GM19438 (cell line): ENCODE measurements at regions not wholly inside any gene's neighbourhood (a gene's known extent, or its start where the extent isn't known, plus 50 kb on each side); places are given as distances from the start of the nearest gene placed in this dataset.
"Not testable (repeated sequence)": the region's sequence is repeated elsewhere in the genome, so short reads cannot be mapped to it uniquely, and the experiment has no call there.

Source experiments
- ATAC-seq: cut with Tn5 transposase; IDR thresholded peaks from one replicate; pipeline ENCODE4 v1.9.1; 2021; ENCODE audit warnings: low read depth; ENCODE audit not compliant: unreplicated experiment

DNA sequence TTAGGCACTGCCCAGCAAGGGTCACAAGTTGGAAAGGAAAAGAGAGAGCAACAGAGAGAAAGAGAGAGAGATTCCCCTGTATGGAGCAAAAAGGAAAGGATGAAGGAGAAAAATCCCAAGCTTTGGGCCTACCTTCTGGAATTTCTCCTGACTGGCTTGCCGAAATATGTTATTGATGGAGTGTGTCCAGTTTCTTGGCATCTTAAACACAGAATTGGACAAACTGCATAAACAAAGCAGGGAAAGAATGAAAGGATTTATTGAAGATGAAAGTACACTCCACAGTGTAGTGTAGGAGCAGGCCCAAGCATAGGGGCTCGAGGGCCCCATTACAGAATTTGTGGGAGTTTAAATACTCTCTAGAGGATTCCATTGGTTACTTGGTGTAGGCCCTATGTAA, 627.8 kb upstream of the CNTNAP2 start:
- no peak for ATAC-seq

DNA sequence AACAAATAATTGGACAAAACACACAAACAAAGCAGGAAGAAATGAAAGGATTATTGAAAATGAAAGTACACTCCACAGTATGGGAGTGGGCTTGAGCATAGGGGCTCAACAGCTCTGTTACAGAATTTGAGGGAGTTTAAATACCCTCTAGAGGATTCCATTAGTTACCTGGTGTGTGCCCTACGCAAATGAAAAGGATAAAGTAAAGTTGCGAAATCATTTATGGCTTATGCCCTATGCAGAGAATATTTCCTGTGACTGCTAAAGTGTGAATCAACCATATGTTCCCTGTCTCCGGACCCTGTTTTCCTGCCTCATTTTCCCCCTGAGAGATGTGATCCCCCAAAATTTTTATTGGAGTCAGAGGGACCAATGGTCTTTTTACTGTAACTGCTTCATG, 634.6 kb upstream of the CNTNAP2 start:
- ATAC-seq: no peak

DNA sequence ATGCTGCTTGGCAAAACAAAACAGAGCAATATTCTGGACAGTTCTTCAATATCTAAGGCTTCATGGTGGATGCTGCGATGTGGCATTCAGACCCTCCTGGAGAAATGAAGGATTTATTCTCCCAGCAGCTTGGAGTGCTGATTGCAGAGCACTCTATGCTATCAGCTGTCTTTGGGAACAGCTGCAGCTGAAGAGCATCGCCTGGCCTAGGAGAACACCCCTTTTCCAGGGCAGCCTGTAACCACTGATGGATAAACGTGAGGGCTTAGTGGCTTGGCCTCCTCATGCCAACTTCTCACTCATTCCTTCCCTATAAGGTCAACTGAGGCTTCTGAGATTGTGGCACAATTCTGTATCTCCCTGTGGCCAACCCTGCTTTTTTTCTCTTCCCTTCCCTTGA, 638.1 kb upstream of the CNTNAP2 start:
- ATAC-seq: no peak

DNA sequence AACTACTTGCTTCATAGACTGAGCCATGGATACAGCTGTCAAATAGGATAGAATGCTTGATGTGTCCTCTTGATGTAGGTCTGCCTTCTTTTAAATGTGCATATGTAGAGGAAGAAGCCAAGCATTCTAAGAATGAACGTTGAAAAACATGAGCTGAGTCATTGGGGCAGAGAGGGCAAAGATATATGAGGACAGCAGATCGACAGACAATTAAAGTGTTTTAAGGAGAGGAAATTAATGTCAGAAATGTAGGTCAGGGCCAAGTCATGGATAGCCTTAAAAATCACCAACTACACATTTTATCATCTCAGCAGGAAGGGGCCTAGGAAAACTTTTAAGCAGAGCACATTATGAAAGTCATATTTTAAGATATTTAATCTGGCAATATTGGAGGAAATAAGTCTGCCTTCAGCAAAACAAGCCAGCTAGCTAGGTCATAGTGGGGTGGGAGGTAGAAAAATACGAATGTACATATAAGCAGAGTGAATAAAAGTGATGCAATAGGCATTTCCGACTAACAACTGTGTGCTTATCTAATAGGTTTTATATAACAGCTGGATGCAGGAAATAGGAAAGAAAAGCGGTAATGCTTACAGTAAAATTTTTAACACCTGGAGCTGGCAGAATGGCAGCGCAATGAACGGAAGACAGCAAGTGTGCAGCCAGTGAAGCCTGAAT, 638.3 kb upstream of the TPK1 start:
- ATAC-seq: no peak

DNA sequence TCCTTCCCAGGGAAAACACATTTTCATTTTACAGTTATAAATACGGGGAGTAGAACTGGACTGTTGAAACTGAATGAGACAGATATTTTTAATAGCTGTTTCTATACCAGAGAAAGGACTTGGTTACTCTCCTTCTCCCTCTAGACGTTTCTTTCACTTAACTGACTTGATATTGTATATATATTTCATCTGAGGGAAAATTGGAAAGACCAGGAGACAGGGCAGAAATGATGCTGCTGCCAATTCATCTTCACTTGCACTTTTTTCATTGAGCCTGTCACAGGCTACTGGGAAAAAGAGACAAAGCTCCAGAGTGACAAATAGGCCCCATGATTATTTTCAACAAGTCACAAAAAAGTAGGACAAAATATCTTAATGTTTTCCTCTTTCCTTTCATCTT, 636.0 kb upstream of the TPK1 start:
- ATAC-seq: no peak

DNA sequence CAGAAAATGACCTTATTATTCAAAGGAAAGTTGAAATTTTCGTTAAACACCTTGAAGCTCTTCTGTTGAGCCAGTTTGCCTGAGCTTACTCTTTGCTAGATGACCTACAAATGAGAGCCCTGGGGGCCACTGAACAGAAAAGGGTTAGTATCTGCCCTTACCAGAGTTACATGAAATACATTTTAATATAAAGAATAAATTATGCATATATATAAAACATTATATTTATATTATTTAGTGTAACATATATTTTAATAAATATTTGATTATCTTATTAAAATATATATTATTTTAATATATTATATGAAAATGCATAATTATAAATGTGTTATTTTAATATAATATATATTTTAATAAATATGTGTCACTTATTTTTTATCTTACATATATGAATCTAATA, 628.4 kb upstream of the TPK1 start:
- no peak for ATAC-seq

DNA sequence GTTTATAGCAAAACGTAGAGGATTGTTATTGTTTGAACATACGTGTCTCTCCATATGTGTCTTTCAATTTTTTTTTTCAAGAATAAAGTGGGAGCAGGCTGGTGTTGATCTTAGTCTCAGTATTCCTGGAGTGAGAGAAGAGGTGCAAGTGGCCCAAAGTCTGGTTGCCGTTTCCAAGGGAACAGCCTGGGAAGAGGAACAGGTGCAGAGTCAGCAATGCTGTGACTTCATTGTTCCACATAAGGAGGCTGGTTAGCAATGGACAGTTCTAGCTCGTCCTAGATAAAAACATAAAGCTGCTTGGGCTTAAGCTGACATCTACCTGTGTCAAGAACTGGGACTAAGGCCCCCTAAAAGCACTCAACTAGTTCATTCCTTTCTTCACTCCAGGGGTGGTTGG, 626.6 kb upstream of the TPK1 start:
- ATAC-seq: no peak

DNA sequence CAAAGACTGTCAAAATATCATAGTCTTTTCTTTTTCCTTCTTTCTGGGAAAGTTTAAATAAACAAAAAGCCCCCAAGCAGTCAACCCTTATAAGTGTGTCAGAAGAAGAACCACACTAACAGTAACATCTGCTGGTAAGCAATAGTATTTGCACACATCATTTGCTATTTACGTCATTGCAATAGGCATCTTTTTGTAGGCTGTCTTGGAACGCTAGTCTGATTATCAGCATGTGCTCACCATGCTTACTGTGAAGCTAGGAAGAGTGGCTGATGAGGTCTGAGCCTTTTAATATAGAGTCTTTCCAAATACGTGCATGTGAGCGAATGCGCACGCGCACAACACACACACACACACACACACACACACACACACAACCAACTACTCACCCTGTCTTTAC, 599.0 kb upstream of the TPK1 start:
- no peak for ATAC-seq

DNA sequence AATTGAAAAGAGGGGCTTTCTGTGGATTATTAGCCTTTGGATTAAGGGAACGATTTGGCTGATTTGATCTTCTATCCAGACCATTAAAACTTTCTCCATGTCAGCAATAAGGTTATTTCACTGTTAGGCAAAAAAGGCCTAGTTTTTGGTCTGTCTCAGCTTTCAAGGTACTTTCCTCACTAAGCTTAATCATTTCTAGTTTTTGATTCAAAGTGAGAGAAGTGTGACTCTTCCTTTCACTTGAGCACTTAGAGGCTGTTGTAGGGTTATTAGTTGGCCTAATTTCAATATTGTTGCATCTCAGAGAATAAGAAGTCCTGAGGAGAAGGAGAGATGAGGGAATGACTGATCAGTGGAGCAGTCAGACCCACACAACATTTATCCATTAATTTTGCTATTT, 596.0 kb upstream of the TPK1 start:
- no peak for ATAC-seq

DNA sequence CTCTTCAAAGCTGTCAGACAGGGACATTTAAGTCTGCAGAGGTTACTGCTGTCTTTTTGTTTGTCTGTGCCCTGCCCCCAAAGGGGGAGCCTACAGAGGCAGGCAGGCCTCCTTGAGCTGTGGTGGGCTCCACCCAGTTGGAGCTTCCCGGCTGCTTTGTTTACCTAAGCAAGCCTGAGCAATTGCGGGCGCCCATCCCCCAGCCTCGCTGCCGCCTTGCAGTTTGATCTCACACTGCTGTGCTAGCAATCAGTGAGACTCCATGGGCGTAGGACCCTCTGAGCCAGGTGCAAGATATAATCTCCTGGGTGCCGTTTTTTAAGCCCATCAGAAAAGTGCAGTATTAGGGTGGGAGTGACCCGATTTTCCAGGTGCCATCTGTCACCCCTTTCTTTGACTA, 582.6 kb upstream of the TPK1 start:
- ATAC-seq: not testable (repeated sequence)

DNA sequence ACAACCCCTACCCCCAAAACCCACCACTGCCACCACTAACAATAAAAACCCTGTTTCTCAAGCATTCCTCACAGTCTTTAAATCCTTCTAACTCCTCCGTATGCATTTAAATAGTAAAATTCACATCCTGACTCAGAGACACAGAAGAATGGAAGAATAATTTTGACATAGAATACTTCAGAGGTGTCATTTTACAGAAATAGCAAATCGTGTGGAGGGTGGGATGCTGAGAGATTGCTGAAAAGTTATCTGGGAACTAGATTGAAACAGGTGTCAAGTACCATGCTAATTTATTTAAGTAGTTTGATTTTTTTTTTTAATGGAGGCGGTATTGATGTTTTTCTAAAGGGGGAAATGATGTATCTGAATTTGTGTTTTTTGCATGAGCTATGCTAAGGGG, 575.2 kb upstream of the TPK1 start:
- ATAC-seq: no peak

DNA sequence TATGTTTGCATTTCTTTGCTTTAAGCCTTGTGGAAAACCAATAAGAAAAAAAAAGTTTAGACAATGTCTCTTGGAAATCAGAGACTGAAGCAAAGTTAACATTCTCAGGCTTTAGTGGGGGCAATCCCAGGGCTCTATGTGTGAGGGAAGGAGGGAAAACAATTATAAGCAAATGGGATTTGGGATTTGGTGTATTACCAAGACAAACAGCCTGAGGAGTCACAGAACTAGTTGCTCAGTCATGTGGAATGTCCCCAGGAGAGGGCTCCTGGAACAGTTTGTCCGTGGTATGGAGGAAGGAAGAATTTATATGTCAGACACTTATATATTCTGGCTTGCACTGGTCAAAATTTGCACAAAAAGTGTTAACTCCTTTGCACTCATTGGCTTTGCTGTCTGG, 562.9 kb upstream of the TPK1 start:
- ATAC-seq: no peak

DNA sequence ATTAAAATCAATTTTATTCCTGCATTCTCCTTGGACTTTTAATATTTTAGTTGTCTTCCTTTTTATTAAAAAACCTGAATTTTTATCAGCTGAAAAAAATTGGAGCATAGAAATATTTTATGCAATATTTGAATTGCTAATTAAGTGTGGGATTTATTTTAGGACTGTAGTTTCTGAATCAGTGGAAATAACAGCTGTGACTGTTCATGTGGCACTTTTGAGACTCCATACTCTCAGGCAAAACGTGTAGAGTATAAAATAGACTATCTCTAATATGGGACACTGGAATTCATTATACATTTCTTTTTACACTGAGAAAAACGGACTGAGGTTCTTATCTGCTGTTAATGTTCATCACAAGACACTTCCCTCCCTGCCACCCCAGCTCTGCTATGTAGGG, 558.3 kb upstream of the TPK1 start:
- no peak for ATAC-seq

DNA sequence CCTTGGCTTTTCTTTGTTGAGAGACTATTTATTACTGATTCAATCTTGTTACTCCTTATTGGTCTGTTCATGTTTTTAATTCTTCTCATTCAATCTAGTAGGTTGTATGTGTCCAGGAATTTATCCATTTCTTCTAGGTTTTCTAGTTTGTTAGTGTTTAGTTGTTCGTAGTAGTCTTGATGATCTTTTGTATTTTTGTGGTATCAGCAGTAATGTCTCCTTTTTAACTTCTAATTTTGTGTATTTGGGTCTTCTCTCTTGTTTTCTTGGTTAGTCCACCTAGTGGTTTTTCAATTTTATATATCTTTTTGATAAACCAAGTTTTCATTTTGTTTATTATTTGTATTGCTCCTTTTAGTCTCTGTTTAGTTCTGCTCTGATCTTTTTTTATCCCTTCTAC, 546.9 kb upstream of the TPK1 start:
- no peak for ATAC-seq

DNA sequence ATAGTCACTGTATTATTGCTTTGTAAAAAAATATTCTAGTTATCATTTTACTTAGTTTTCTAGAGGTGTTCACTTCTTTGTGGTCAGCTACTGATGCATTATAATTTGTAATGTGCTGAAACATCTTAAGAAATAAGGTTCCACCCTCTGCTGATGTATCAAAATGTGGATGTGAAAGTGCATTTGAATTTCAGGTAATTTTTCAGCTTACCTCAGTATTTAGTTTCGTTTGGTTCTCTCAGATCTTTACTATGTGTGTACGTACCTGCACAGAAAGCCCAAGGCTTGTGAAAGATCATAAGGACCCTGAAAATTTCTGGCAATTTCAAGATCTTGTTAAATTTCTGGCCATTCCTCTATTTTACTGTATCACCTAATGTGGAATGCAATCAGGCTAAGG, 542.3 kb upstream of the TPK1 start:
- ATAC-seq: no peak

DNA sequence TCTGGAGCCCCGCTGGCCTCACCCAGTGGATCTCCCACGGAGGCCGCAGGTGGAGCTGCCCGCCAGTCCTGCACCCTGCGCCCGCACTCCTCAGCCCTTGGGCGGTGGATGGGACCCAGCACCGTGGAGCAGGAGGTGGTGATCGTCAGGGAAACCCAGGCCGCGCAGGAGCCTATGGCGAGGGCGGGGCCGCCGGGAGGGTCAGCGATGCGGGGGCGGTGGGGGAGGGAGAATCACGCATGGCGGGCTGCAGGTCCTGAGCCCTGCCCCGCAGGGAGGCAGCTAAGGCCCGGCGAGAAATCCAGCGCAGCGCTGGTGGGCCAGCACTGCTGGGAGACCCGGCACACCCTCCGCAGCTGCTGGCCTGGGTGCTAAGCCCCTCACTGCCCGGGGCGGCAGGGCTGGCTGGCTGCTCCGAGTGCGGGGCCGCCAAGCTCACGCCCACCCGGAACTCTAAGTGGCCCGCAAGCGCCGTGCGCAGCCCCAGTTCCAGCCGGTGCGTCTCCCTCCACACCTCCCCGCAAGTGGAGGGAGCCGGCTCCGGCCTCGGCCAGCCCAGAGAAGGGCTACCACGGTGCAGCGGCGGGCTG, 524.8 kb upstream of the TPK1 start:
- no peak for ATAC-seq

DNA sequence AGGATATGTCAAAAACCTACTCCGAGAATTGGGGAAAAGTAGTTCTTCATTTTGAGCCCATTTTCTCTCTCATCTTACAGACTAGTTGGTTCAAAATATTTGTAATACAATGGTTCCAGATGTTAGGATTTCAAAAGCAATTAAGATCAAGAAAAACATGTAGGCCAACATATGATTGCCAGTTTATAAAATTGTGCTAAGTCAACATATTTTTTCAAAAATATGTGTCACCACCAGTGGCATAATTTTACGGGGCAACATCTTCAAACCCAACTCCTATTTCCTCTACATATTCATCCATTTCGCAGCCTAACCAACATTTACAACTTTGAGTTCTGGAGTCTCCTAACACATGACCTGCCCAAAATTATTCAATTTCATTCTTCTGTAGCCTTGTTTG, 514.5 kb upstream of the TPK1 start:
- no peak for ATAC-seq

DNA sequence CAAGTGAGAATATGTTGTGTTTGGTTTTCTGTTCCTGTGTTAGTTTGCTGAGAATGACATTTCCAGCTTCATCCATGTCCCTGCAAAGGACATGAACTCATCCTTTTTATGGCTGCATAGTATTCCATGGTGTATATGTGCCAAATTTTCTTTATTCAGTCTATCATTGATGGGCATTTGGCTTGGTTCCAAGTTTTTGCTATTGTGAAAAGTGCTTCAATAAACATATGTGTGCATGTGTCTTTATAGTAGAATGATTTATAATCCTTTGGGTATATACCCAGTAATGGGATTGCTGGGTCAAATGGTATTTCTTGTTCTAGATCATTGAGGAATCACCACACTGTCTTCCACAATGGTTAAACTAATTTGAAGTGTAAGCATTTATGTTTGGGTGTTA, 513.6 kb upstream of the TPK1 start:
- ATAC-seq: not testable (repeated sequence)

DNA sequence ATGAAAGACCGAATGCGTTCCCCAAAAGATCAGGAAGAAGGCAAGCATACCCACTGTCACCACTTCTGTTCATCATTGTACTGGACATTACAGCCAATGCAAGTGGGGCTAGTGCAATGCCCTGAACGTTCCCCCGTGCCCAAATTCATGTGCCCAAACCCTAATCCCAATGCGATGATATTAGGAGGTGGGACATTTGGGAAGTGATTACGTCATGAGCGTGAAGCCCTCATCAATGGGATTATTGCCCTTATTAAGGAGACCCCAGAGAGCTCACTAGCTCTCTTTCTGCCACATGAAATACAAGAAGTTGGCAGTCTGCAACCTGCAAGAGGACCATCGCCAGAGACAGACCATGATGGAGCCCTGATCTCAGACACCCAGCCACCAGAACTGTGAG, 511.4 kb upstream of the TPK1 start:
- no peak for ATAC-seq

DNA sequence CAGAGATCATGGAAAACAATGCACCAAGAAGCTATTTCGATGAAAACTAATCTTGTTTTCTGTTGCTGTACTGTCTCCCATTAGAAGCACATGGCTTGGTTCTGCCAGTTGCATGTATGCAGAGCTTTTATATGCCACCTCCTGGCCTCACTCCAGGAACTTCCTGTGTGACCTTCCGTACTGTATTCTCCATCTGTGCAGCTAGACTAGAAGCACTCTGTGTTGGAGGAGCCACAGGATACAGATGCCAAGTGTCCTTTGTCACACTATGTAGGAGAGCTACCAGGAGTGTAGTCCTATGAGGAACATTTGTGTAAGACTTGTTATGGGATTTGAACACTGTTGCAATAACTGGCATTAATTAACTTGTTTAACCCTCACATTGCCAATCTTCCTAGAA, 503.5 kb upstream of the TPK1 start:
- ATAC-seq: no peak

DNA sequence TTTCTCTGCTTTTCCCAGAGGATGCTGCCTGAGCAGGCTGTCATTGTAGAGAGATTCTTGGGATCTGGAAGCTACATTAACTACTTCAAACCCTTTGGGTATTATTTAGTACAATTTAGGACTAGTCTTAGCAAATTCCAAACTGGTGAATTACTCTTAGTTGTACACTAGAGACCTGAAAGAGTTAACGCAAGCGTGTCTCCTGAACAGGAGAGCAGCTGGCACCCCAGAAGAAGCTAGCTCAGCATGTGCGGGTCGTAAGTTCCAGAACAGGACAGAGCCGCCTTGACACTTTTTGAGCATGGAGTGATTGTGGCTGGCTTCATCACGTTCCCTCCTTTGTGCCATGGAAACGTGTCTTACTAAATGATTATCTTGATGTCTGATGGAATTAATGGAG, 495.7 kb upstream of the TPK1 start:
- ATAC-seq: no peak

DNA sequence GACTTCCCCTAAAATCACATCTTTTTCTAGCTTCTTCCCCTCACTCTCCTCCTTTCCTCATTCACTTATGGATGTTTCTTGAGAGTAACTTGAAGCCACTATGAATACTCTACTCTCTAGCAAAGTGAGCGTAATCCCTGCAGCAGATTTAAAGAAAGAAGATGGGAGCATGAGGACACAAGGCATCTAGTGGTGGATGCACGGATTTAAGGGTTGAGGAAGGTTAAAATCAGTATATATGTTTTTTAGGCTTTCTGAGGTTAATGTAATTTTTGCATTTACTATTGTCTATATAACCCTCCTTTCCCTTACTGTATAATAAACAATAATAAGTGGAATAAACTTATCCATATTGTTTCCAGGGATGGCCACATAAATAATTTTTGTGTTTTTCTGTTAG, 495.2 kb upstream of the TPK1 start:
- no peak for ATAC-seq

DNA sequence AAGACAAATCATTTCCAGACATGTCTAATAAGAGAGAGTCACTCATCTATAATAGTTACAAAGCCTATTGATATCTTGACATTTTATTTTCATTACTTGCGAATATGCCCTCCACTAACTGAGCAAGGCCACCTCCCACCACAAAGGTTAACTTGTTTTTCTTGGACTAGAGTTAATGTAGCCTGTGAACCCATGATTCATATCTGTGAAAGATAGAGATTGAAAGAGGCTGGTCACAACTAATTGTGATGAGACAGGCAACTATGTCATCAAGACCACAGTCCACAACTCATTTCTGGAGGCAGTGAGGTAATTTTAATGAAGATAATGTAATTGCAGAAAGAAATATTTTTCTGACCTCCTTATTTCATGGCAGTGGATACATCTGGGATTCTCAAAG, 491.8 kb upstream of the TPK1 start:
- no peak for ATAC-seq
